Rectal smooth muscle tissue (tissue), 1 donor: ENCODE measurements at regions not wholly inside any gene's neighbourhood (a gene's known extent, or its start where the extent isn't known, plus 50 kb on each side); places are given as distances from the start of the nearest gene placed in this dataset.

ENCODE experiments used
- H3K27ac ChIP-seq: one replicate; pipeline ENCODE4 v1.7.0; 2013; ENCODE audit warnings: low read depth, low read length, inconsistent platforms
- H3K27me3 ChIP-seq: one replicate; pipeline ENCODE4 v1.7.0; 2013; ENCODE audit warnings: low read length; ENCODE audit not compliant: control insufficient read depth, insufficient read depth
- H3K36me3 ChIP-seq: one replicate; pipeline ENCODE4 v1.7.0; 2013; ENCODE audit warnings: low read length; ENCODE audit not compliant: control insufficient read depth, insufficient read depth
- H3K4me1 ChIP-seq: one replicate; pipeline ENCODE4 v1.7.0; 2013; ENCODE audit warnings: low read length; ENCODE audit not compliant: control insufficient read depth, insufficient read depth
- H3K4me3 ChIP-seq: one replicate; pipeline ENCODE4 v1.7.0; 2013; ENCODE audit warnings: low read length
- H3K9ac ChIP-seq: one replicate; pipeline ENCODE4 v1.7.0; 2013; ENCODE audit warnings: low read length

DNA sequence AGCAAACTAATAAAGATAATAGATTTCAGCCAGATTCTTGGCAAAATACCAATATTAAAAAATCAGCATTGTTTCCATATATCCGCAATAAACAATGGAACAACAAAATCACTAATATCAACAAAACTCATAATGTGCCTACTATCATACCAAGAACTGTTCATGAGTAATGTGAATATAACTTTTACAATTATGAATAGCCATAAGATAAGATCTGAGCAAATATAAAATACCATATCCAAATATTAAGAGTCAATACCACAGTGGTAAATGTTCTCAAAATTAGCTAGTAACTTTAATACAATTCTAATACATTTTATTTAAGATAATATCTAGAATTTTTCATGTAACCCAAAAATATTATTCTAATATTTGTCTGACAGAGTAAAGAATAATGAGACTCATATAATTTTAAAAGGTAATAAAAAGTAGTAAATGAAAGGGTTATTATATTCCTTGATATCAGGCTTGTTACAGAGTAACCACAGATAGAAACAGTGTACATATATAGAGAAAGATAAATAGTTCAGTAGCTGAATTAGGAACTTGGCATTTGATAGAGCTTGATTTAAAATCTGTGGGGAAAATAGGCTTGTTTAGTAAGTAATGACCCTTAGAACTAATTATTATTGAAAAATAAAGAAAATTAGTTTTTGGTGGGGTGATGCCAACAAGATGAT is 2126.6 kb downstream of the MRPL39 start:
- no peak overlapping the region for H3K4me3 ChIP-seq
- H3K9ac ChIP-seq: no peak overlapping the region
- no peak overlapping the region for H3K27ac ChIP-seq

DNA sequence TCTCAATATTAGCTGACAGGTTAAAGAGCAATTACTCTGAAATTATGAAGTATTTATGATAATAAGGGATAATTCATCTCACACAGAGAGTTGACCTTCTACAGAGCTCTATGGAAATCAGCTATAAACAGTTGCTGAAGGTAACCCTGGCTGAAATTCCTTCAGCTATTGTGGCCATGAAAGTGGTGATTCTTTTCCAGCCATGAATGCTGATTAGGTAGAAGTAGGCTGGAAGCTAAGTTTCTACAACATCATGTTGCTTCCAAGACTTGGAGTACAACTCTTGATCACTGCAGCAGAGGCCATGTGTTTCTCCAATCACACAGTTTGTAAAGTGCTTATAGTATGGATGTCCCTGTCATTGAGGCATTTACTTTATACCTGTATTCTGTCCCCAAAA is 2128.9 kb downstream of the MRPL39 start:
- Histone ChIP-seq H3K27ac (no peak overlapping the region), H3K9ac (no peak overlapping the region), H3K36me3 (no peaks in the 10 kb centered on the region), H3K4me3 (no peak overlapping the region), H3K27me3 (no peaks in the 10 kb centered on the region), H3K4me1 (no peaks in the 10 kb centered on the region)

More for the DNA sequence above, 2126.6 kb downstream of the MRPL39 start:
- H3K4me1 ChIP-seq: no peaks in the 10 kb centered on the region
- no peaks in the 10 kb centered on the region for H3K27me3 ChIP-seq
- H3K36me3 ChIP-seq: no peaks in the 10 kb centered on the region

DNA sequence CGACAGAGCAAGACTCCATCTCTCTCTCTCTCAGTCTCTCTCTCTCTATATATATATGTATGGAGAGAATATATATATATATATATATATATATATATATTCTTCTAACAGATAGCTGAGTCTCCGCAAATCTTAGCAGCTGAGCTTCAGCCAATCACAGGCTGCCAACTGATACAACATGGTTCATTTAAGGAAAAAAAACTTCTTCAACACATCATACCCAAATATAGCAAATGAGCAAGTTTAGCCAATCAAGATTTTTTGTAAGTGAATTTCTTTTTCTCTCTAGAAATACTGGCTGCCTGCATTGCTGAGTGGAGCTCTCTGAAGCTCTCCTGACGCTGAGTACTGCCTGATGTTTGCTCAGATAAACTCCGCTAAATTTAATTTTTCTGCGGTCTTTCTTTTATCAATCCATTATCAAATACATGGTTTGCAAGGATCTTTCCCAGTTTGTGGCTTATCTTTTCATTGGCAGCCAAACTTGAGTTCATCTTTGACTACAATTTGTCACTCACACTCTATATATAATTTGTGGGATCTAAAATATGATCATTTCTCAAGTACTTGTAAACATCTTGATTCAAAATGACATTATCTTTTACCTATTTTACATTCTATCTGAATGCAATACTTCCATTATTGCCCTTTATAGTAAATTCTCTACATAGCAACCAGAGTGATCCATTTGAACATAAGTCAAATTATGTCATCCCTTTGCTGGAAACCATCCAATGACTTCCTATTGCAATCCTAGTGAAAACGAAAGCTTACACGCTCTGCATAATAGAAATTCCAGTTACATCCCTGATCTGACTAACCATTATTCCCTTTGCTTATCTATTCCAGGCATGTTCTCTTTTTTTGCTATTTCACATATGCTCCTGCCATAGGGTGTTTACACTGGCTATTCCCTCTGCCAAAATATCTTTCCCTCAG is 2131.7 kb downstream of the MRPL39 start:
- Histone ChIP-seq H3K4me3 (no peak overlapping the region), H3K4me1 (no peaks in the 10 kb centered on the region), H3K36me3 (no peaks in the 10 kb centered on the region), H3K27me3 (no peaks in the 10 kb centered on the region), H3K9ac (no peak overlapping the region), H3K27ac (no peak overlapping the region)

DNA sequence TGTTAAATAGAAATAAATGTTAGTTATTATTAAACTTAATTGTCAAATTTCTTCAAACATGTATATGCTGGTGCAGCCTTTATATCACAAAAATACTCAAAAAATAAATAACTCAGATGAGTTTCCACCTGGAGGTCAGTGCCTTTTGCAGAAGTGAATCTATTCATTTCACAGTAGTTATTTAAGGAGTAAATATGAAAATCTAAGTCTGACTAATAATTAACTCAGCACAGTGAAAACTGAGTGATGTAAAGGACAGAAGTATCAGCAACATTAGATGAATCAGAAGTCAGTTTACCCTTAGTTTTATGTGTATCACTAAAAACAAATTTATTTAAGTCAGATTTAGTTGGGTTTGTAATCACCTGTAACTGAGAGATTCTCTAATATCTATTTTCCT is 2135.4 kb downstream of the MRPL39 start:
- H3K36me3 ChIP-seq: no peaks in the 10 kb centered on the region
- H3K4me1 ChIP-seq: no peaks in the 10 kb centered on the region
- H3K27ac ChIP-seq: no peak overlapping the region
- no peak overlapping the region for H3K9ac ChIP-seq
- no peak overlapping the region for H3K4me3 ChIP-seq
- H3K27me3 ChIP-seq: no peaks in the 10 kb centered on the region

DNA sequence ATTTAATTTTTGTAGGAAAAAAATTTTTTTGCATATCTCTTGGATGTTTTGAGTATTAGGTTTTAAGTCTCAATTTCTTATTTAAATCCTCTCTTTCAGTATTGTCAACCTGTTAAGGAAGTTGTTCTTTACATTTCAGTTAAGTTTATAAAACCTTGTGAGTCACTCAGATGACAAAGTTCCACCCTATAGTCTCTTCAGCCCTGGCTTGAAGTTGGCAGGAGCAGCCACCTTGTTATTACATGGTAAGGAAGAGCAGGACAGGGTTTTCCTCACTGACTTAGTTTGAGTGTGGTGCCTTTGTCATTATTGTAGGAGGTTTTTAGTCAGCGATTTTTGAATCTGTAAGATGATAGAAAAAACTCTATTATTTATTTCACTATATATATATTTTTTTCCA is 2143.9 kb downstream of the MRPL39 start:
- Histone ChIP-seq H3K27me3 (no peaks in the 10 kb centered on the region), H3K9ac (no peak overlapping the region)

DNA sequence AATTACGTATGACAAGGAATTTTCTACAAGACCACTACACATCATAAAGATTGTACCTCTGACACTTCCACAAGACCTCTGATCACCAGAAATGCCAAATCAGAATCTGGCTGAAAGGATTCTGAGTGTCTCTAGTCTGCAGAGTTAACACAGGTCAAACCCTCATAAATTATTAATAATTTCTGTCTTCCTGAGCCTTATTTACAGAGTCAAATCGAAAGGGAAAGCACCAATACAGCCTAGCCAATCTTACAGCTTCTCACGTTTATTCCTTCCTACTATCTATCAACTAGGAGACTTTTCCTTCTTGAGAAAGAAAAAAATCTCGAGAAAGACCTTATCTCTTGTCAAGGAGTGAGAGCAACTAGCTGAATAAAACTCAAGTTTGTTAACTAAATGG is 2151.6 kb downstream of the MRPL39 start:
- no peak overlapping the region for H3K4me3 ChIP-seq
- no peak overlapping the region for H3K9ac ChIP-seq
- H3K27ac ChIP-seq: no peak overlapping the region
- H3K27me3 ChIP-seq: no peaks in the 10 kb centered on the region
- no peaks in the 10 kb centered on the region for H3K4me1 ChIP-seq
- no peaks in the 10 kb centered on the region for H3K36me3 ChIP-seq

More for the DNA sequence above, 2143.9 kb downstream of the MRPL39 start:
- H3K27ac ChIP-seq: no peak overlapping the region
- H3K36me3 ChIP-seq: no peaks in the 10 kb centered on the region
- no peaks in the 10 kb centered on the region for H3K4me1 ChIP-seq
- H3K4me3 ChIP-seq: no peak overlapping the region

DNA sequence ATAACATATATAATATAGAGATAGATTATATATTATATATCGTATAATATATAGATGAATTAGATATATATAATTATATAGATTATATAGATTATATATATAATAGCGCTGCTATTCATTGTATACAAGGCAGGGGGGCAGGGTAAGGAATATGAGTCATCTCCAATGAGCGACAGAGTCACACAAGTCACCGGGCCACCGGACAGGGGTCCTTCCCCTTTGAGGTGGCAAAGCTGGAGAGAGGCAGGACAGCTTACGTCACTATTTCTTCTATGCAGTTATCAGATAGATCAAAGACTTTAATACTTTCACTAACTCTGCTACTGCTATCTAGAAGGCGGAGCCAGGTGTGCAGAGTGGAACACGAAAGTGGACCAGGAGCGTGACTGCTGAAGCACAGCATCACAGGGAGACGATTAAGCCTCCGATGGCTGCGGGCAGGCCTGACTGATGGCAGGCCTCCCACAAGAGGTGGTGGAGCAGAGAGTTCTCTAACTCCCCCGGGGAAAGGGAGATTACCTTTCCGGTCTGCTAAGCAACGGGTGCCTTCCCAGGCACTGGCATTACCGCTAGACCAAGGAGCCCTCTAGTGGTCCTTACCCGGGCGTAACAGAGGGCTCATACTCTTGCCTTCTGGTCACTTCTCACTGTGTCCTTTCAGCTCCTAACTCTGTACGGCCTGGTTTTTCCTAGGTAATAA is 2154.7 kb downstream of the MRPL39 start:
- Histone ChIP-seq H3K4me1 (no peaks in the 10 kb centered on the region), H3K27me3 (no peaks in the 10 kb centered on the region), H3K4me3 (no peak overlapping the region), H3K9ac (no peak overlapping the region), H3K27ac (no peak overlapping the region), H3K36me3 (no peaks in the 10 kb centered on the region)

DNA sequence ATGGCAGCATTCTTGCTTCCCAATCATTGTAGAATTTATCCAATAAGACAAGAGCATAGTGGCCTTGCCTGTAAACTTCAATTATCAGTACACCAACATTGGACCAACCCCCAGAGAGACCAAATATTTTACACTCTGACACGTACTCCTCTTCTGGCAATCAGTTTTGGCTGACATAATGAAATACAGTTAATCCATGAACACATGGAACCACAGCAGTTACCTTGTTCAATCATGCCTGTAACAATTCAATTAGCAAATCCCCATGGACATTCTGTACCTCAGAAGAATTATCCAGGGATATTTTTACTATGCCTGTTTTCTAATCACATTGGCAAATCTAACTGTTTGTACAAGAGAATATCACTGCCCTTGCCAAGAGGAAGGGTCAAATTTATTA is 2162.0 kb downstream of the MRPL39 start:
- Histone ChIP-seq H3K36me3 (no peaks in the 10 kb centered on the region), H3K27ac (no peak overlapping the region), H3K27me3 (no peaks in the 10 kb centered on the region), H3K4me1 (no peaks in the 10 kb centered on the region), H3K9ac (no peak overlapping the region), H3K4me3 (no peak overlapping the region)

DNA sequence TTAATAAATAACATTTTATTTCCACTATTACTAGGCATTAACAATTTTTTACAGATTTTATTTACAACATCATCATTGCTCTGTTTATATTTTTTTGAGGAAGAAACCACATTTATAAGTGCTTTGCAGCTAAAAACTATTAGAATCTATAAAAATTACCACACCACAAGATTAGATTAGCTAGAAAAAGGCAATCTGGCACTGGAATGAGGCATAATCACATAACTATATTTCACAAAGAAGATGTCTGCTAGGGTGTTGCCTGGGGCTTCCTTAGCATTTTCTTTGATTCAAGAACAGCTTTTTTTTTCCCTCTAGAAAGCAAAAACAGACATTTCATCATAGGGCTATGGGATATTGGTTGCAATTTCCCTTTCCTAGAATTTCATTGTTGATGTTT is 2169.2 kb downstream of the MRPL39 start:
- H3K4me1 ChIP-seq: no peaks in the 10 kb centered on the region
- no peak overlapping the region for H3K4me3 ChIP-seq
- H3K27me3 ChIP-seq: no peaks in the 10 kb centered on the region
- no peak overlapping the region for H3K9ac ChIP-seq
- no peak overlapping the region for H3K27ac ChIP-seq
- no peaks in the 10 kb centered on the region for H3K36me3 ChIP-seq

DNA sequence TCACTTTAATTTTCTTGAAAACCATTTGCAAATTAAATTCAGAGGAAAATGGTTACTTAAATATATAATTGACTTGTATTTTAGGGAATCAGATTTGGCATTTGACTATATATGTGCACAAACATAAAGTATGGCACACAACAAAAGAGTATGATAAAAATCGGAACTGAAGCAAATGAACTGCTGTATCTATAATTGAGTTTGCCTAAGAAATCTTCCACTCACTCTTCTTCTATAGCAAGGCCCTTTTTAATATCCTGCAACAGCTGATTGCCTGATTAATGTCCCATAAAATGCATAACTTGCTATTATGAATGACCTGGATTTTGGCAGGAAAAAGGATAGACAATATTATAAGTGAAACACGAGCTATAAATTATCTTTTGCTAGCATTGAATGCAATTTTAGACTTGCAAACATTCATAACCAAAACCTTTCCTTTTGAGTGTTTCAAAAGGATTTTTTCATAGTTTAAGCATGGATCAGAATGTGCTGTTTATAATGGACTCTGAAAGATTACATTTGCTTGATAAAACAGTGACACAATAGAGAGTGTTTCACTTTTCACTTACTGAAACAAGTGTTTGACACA is 2204.3 kb downstream of the MRPL39 start:
- Histone ChIP-seq H3K9ac (no peak overlapping the region), H3K27me3 (no peaks in the 10 kb centered on the region), H3K4me1 (no peaks in the 10 kb centered on the region), H3K36me3 (no peaks in the 10 kb centered on the region), H3K27ac (no peak overlapping the region), H3K4me3 (no peak overlapping the region)

DNA sequence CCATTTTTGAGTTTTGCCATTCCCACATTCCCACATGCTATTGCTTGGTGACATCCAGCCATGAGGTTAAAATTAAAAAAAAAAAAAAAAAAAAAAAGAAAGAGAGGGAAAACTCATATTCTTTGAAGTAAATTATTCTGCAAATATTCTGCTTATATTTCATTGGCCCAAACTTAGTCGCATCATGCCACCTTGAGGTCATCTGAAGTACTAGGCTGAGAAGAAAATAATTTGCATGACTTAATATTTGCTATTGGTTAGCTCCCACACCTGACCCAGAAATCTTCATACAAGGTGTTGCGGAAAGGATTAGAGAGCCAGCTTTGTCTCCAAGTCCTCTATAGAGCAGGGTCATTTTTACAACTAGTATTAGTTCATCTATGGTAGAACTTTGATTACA is 2206.0 kb downstream of the MRPL39 start:
- Histone ChIP-seq H3K4me1 (no peaks in the 10 kb centered on the region), H3K27me3 (no peaks in the 10 kb centered on the region), H3K4me3 (no peak overlapping the region), H3K27ac (no peak overlapping the region), H3K9ac (no peak overlapping the region), H3K36me3 (no peaks in the 10 kb centered on the region)

DNA sequence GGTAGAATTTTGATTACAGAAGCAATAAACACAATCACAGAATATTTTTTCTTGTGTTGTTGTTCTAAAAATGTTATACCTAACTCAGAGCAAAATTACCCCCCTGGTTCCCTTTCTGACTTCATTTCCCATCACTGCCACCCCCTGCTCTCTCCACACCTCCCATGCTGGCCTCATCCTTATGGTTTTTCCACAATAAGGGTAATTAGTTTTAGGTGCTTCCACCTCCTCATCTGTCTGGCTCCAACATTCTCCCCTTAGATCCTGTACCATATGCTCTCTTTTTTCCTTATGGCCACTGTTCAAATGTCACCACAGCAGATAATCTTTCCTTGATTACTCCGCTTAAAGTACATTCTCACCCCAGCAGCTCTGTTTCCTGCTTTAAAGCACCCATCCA is 2208.6 kb downstream of the MRPL39 start:
- Histone ChIP-seq H3K4me1 (no peaks in the 10 kb centered on the region), H3K27me3 (no peaks in the 10 kb centered on the region), H3K27ac (no peak overlapping the region), H3K9ac (no peak overlapping the region), H3K36me3 (no peaks in the 10 kb centered on the region), H3K4me3 (no peak overlapping the region)
